ENCODE measurements at regions not wholly inside any gene's neighbourhood (a gene's known extent, or its start where the extent isn't known, plus 50 kb on each side); places are given as distances from the start of the nearest gene placed in this dataset.
A peak's percentile ranks its signal among the peaks of the same experiment; 100 is the strongest.

GRCh38 chr3:124492824-124493223, 237.4 kb upstream of the UMPS start:
- Histone ChIP-seq H3K27ac (no peak overlapping the region), H3K4me1 (no peaks in the 10 kb centered on the region), H3K4me3 (no peak overlapping the region), H3K27me3 (no peaks in the 10 kb centered on the region), H3K9me3 (no peaks in the 10 kb centered on the region), H3K36me3 (no peaks in the 10 kb centered on the region)
- TF ChIP-seq POLR2A (IDR thresholded peaks at IDR 0.05), result no peak
- TF ChIP-seq, protein P1, sequence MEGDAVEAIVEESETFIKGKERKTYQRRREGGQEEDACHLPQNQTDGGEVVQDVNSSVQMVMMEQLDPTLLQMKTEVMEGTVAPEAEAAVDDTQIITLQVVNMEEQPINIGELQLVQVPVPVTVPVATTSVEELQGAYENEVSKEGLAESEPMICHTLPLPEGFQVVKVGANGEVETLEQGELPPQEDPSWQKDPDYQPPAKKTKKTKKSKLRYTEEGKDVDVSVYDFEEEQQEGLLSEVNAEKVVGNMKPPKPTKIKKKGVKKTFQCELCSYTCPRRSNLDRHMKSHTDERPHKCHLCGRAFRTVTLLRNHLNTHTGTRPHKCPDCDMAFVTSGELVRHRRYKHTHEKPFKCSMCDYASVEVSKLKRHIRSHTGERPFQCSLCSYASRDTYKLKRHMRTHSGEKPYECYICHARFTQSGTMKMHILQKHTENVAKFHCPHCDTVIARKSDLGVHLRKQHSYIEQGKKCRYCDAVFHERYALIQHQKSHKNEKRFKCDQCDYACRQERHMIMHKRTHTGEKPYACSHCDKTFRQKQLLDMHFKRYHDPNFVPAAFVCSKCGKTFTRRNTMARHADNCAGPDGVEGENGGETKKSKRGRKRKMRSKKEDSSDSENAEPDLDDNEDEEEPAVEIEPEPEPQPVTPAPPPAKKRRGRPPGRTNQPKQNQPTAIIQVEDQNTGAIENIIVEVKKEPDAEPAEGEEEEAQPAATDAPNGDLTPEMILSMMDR (IDR thresholded peaks at IDR 0.05), result peak in 4 of 6 experiments; percentile 26 to 77 (median 67)
- DNase-seq, result peak in 2 of 3 donors; percentile 83 to 88

GRCh38 chr3:124496061-124496460, 234.2 kb upstream of the UMPS start:
- no peaks in the 10 kb centered on the region for H3K36me3 ChIP-seq
- no peaks in the 10 kb centered on the region for H3K27me3 ChIP-seq
- no peak for DNase-seq
- TF ChIP-seq POLR2A (IDR thresholded peaks at IDR 0.05), result no peak
- TF ChIP-seq, protein P1 (IDR thresholded peaks at IDR 0.05), result no peak
- no peak overlapping the region for H3K4me3 ChIP-seq
- H3K4me1 ChIP-seq, result no peaks in the 10 kb centered on the region
- H3K27ac ChIP-seq, result no peak overlapping the region
- H3K9me3 ChIP-seq, result no peaks in the 10 kb centered on the region

- TF ChIP-seq, protein P1 (IDR thresholded peaks at IDR 0.05), result no peak
- TF ChIP-seq POLR2A (IDR thresholded peaks at IDR 0.05), result no peak
- Histone ChIP-seq H3K27me3 (no peaks in the 10 kb centered on the region), H3K27ac (no peak overlapping the region), H3K4me3 (no peak overlapping the region), H3K36me3 (no peaks in the 10 kb centered on the region), H3K4me1 (no peaks in the 10 kb centered on the region), H3K9me3 (no peaks in the 10 kb centered on the region)
- no peak for DNase-seq
These were observed 232.8 kb upstream of the UMPS start for GRCh38 chr3:124497487-124497886.

DNA sequence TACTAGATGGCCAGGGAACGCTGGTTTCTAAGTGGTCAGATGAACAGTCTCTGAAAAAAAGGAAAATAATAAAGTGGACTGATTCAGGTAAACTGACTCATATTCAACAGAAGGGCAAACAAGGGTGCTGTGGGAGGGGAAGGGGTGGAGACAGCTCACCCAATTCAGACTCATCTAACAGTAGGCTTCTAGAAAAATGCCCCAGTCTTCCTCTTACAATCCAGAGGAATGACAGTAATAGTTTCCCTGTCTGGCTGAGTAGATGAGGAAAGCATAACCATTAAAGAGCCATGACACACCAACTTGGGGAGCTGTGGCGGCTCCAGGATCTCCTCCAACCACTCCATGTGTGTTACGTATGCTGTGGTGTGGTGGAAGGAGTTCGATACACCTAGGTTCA, 231.4 kb upstream of the UMPS start:
- no peak for TF ChIP-seq POLR2A (IDR thresholded peaks at IDR 0.05)
- TF ChIP-seq, protein P1 (IDR thresholded peaks at IDR 0.05), result no peak

DNA sequence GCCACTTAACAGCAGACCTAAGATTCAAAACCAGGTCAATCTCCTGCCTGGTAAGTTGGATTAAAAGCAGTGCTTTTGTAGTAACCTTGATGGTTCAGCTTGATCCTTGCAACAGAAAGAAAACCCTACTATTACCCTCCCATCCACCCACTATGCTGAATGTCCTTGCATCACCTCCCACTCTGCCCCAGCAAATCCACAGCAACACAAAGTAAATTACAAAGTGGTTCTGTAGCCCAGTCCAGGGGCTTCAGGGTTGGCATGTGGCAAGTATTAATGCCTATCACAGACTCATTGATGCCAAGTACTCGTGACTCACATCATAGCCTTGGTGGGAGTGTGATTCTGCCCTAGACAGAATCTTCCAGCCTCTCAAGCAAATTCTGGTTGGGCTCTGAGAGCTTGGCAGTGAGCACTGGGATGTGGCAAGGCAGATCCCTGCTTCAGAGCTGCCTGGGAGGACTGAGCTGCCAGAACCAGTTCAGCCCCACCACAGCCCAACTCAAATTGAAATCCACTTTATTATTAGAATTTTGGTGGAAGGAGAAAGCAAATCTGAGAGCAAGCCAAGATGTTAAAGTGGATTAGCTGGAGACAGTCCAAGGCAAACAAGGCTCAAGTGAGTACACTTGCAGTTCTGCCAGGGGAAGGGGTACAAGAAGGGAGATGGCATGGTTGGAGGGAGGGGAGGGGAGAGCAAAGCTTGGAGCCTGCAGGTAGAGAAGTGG, 225.8 kb upstream of the UMPS start:
- Histone ChIP-seq H3K9me3 (no peaks in the 10 kb centered on the region), H3K4me3 (no peak overlapping the region), H3K27ac (no peak overlapping the region), H3K36me3 (no peaks in the 10 kb centered on the region), H3K27me3 (no peaks in the 10 kb centered on the region), H3K4me1 (no peaks in the 10 kb centered on the region)
- no peak for TF ChIP-seq POLR2A (IDR thresholded peaks at IDR 0.05)
- TF ChIP-seq, protein P1 (IDR thresholded peaks at IDR 0.05), result no peak
- no peak for DNase-seq

More for the DNA sequence above, 231.4 kb upstream of the UMPS start:
- Histone ChIP-seq H3K27ac (no peak overlapping the region), H3K27me3 (no peaks in the 10 kb centered on the region), H3K4me1 (no peaks in the 10 kb centered on the region), H3K4me3 (no peak overlapping the region), H3K36me3 (no peaks in the 10 kb centered on the region), H3K9me3 (no peaks in the 10 kb centered on the region)
- no peak for DNase-seq

All from Peyer's patch (tissue), 4 donors.